K562 (cell line): ENCODE measurements at regions not wholly inside any gene's neighbourhood (a gene's known extent, or its start where the extent isn't known, plus 50 kb on each side); places are given as distances from the start of the nearest gene placed in this dataset.

Source experiments
- ATAC-seq: fragments of 200-7000 bp; cut with Tn5 transposase; 3 replicates; pipeline ENCODE4 v1.9.1; 2020; ENCODE audit warnings: moderate library complexity
- BruUV-seq: library from RNA; stranded (reverse); fragments of 400-500 nt; replicated peaks from 2 replicates; lab custom pipeline; 2021; lab: Mats Ljungman, UMichigan
- CTCF ChIA-PET: fragments of 300-600 bp; formaldehyde crosslinking; extraction: SDS; loops from one replicate; lab custom pipeline; 2021; ENCODE audit warnings: low intra/inter-chr PET ratio; lab: Yijun Ruan, JAX
- POLR2A ChIA-PET: fragments of 300-600, 350-650 bp; sonication (Branson Sonifier 250); formaldehyde crosslinking; extraction: SDS; loops from one replicate; lab custom pipeline; 2021; ENCODE audit warnings: antibody characterized with exemption, inconsistent platforms; lab: Yijun Ruan, JAX
- DNase-seq, 4 experiments: peaks; one replicate each; pipeline versions ENCODE4 v3.0.0 to v3.0.0-alpha.2; 2011 to 2018; ENCODE audit warnings: low spot score in 3 of 4, mixed read lengths in 3 of 4; ENCODE audit errors: extremely low read depth in 1 of 4
- FAIRE-seq: peaks from 2 replicates; lab custom pipeline; 2011; peaks lifted over from hg19 to GRCh38; lab: Jason Lieb, UNC
- H2AFZ ChIP-seq: 2 replicates; pipeline ENCODE4 v1.6.0; 2011; ENCODE audit warnings: low read depth, low read length, control low read depth, inconsistent platforms
- H3K27ac ChIP-seq: fragments of 200-600 bp; 3 replicates; pipeline ENCODE4 v1.8.0; 2011; ENCODE audit warnings: low read depth, mild to moderate bottlenecking, control low read depth, inconsistent platforms, low read length, moderate library complexity, mixed read lengths; ENCODE audit errors: extremely low read depth
- H3K27me3 ChIP-seq, 2 experiments: fragments of 300-600 bp in 1 of 2; 2 replicates in 1 of 2; 3 replicates in 1 of 2; pipeline versions ENCODE4 v1.6.0 to v1.8.0; 2011; ENCODE audit warnings: inconsistent platforms in 2 of 2, low read length in 2 of 2, mild to moderate bottlenecking in 1 of 2, mixed read lengths in 1 of 2, moderate library complexity in 1 of 2; ENCODE audit not compliant: control insufficient read depth in 2 of 2, insufficient read depth in 2 of 2
- H3K36me3 ChIP-seq: fragments of 300-600 bp; 3 replicates; pipeline ENCODE4 v1.8.0; 2011; ENCODE audit warnings: mild to moderate bottlenecking, low read length, inconsistent platforms; ENCODE audit not compliant: control insufficient read depth, insufficient read depth
- H3K4me1 ChIP-seq, 2 experiments: fragments of 200-600 bp in 1 of 2; replicated peaks in 1 of 2; 2 replicates in 1 of 2; 3 replicates in 1 of 2; pipeline versions ENCODE4 v1.5.1 to v1.8.0; 2011; ENCODE audit warnings: inconsistent platforms in 2 of 2, low read length in 2 of 2, mild to moderate bottlenecking in 1 of 2, mixed read lengths in 1 of 2, moderate library complexity in 1 of 2; ENCODE audit not compliant: control insufficient read depth in 2 of 2, insufficient read depth in 2 of 2
- H3K4me2 ChIP-seq: 2 replicates; pipeline ENCODE4 v1.6.1; 2011; ENCODE audit warnings: low read length, control low read depth, inconsistent platforms, mixed read lengths; ENCODE audit not compliant: insufficient read depth
- H3K4me3 ChIP-seq: fragments of 200-600 bp; sonication (generic), shearing (Covaris generic); 2 replicates; pipeline ENCODE4 v1.5.1; 2016; ENCODE audit warnings: control low read depth, inconsistent platforms
- H3K79me2 ChIP-seq: fragments of 200-600 bp; 3 replicates; pipeline ENCODE4 v1.8.0; 2011; ENCODE audit warnings: low read length, inconsistent platforms; ENCODE audit not compliant: control insufficient read depth, insufficient read depth
- H3K9ac ChIP-seq, 2 experiments: 2 replicates each; pipeline versions ENCODE4 v1.6.0 to v1.6.1; 2011; ENCODE audit warnings: low read depth in 2 of 2, low read length in 2 of 2, control low read depth in 1 of 2, inconsistent platforms in 1 of 2, mild to moderate bottlenecking in 1 of 2, mixed read lengths in 1 of 2; ENCODE audit not compliant: insufficient read depth in 1 of 2
- H3K9me1 ChIP-seq: one replicate; pipeline ENCODE4 v1.6.0; 2011; ENCODE audit warnings: inconsistent platforms, mild to moderate bottlenecking, low read length, moderate library complexity; ENCODE audit not compliant: control insufficient read depth, insufficient read depth
- H3K9me3 ChIP-seq: replicated peaks from 2 replicates; pipeline ENCODE4 v1.5.1; 2011; ENCODE audit warnings: low read depth, low read length, inconsistent platforms; ENCODE audit not compliant: control insufficient read depth, insufficient read depth
- H4K20me1 ChIP-seq: replicated peaks from 2 replicates; pipeline ENCODE4 v1.6.1; 2011; ENCODE audit warnings: low read length, inconsistent platforms, mixed read lengths; ENCODE audit not compliant: control insufficient read depth, insufficient read depth
- BCOR ChIP-seq: fragments of 450-650 bp; IDR thresholded peaks from 2 replicates; pipeline ENCODE4 v1.6.1; 2016
- CEBPG ChIP-seq, 3 experiments: fragments of 200-800 bp in 1 of 3; sonication (Bioruptor generic) in 1 of 3; sonication (generic) in 1 of 3; formaldehyde crosslinking in 1 of 3; IDR thresholded peaks in 2 of 3; conservative IDR thresholded peaks in 1 of 3; 2 replicates each; pipeline versions ENCODE4 v1.6.1 to v1.8.0; 2016 to 2022; ENCODE audit warnings: missing compliant biosample characterization in 2 of 3, missing genetic modification characterization in 2 of 3, mild to moderate bottlenecking in 1 of 3, missing genetic modification reagents in 1 of 3
- CREBBP ChIP-seq: IDR thresholded peaks from one replicate; pipeline ENCODE4 v1.6.1; 2012; ENCODE audit warnings: low read depth, mild to moderate bottlenecking, control low read depth, inconsistent platforms, low read length
- GABPB2 ChIP-seq: fragments of 250-450 bp; sonication (Bioruptor Pico); conservative IDR thresholded peaks from 2 replicates; pipeline ENCODE4 v1.5.1; 2021; ENCODE audit warnings: mild to moderate bottlenecking
- KLF6 ChIP-seq: fragments of 250-450 bp; sonication (Bioruptor Pico); IDR thresholded peaks from 2 replicates; pipeline ENCODE4 v1.4.0; 2020; ENCODE audit warnings: mild to moderate bottlenecking, moderate library complexity, borderline replicate concordance
- L3MBTL2 ChIP-seq: fragments of 450-650 bp; IDR thresholded peaks from 2 replicates; pipeline ENCODE4 v1.6.1; 2016; ENCODE audit warnings: mild to moderate bottlenecking, moderate library complexity
- LARP7 ChIP-seq: fragments of 450-650 bp; IDR thresholded peaks from 2 replicates; pipeline ENCODE4 v1.6.1; 2016
- MAZ ChIP-seq, 2 experiments: fragments of 450-650 bp in 1 of 2; sonication (generic) in 1 of 2; formaldehyde crosslinking; IDR thresholded peaks in 1 of 2; conservative IDR thresholded peaks in 1 of 2; 2 replicates each; pipeline versions ENCODE4 v1.4.0 to v1.5.0; 2020; ENCODE audit warnings: mild to moderate bottlenecking in 1 of 2, missing genetic modification reagents in 1 of 2
- MCM3 ChIP-seq: fragments of 450-650 bp; IDR thresholded peaks from 2 replicates; pipeline ENCODE4 v1.6.1; 2016
- MCM5 ChIP-seq: fragments of 450-650 bp; IDR thresholded peaks from 2 replicates; pipeline ENCODE4 v1.6.1; 2016; ENCODE audit warnings: low read depth
- MXI1 ChIP-seq: IDR thresholded peaks from 2 replicates; pipeline ENCODE4 v1.6.1; 2011; ENCODE audit warnings: low read depth, mild to moderate bottlenecking, improper control_type of control experiment, low read length
- NCOA1 ChIP-seq: fragments of 450-650 bp; IDR thresholded peaks from 2 replicates; pipeline ENCODE4 v1.6.1; 2016; ENCODE audit warnings: low read depth
- POU5F1 ChIP-seq: fragments of 150-350 bp; IDR thresholded peaks from 2 replicates; pipeline ENCODE4 v1.6.1; 2014; ENCODE audit warnings: borderline replicate concordance, low read length, low read depth, mild to moderate bottlenecking; ENCODE audit not compliant: partially characterized antibody
- STAT5B ChIP-seq: fragments of 250-450 bp; sonication (Bioruptor Pico); IDR thresholded peaks from 2 replicates; pipeline ENCODE4 v1.8.0; 2021; ENCODE audit warnings: mild to moderate bottlenecking, inconsistent platforms
- TCF7 ChIP-seq: sonication (generic); IDR thresholded peaks from 2 replicates; pipeline ENCODE4 v1.6.1; 2016; ENCODE audit warnings: antibody characterized with exemption, borderline replicate concordance
- ZNF780A ChIP-seq: fragments of 250-450 bp; sonication (Bioruptor Pico); IDR thresholded peaks from 2 replicates; pipeline ENCODE4 v1.5.0; 2021; ENCODE audit warnings: mild to moderate bottlenecking
- WGBS: fragments of 100-300 bp; shearing (Covaris generic); methylation state at CpG from one replicate; pipeline ENCODE4 v1.1.6; 2016; ENCODE audit warnings: low coverage, mixed read lengths; ENCODE audit not compliant: insufficient coverage; ENCODE audit errors: missing lambda C conversion rate; 5-methylcytosine and 5-hydroxymethylcytosine counted together
- in situ Hi-C: fragments of 300-500 bp; cut with MboI; formaldehyde crosslinking; loops from 4 replicates; pipeline ENCODE4 v1.15.0; 2018; ENCODE audit warnings: inconsistent platforms, mixed read lengths
- intact Hi-C: fragments of 100-400 bp; cut with micrococcal nuclease; formaldehyde crosslinking; loops from 2 replicates; pipeline ENCODE4 v1.14.2; 2022
- TF ChIP-seq, protein P1 (sequence below), 2 experiments: fragments of 150-350 bp in 1 of 2; IDR thresholded peaks; 2 replicates each; pipeline ENCODE4 v1.6.1; 2012 to 2016; ENCODE audit warnings: low read depth in 2 of 2, low read length in 2 of 2, mild to moderate bottlenecking in 1 of 2, moderate library complexity in 1 of 2

DNA sequence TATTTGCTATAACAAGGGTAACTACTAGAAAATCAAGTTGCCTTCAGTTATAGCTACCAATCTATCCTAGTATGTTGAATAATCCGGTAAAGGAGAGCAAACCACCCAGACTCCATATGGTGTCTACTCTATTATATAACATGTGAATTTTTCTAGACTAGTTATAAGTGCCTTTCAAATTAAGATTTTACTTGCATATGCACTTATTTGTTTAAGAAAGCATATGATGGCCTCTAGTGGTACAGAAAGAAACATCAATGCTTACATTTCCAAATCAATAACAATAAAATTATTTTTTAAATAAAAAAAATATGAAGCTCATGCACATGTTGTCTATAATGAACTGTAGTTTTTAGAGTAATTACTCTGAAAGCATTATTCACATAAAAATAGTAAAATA, 1516.4 kb upstream of the PABPC4L start:
- ChIA-PET CTCF (no interaction called here), POLR2A (no interaction called here)
- no TSS peak for BruUV-seq
- H3K36me3 ChIP-seq = no peaks in the 10 kb centered on the region
- H3K79me2 ChIP-seq = no peaks in the 10 kb centered on the region
- no peaks in the 10 kb centered on the region for H4K20me1 ChIP-seq
- 0% methylated on average over 1 of the region's 1 CpG for WGBS
- H2AFZ ChIP-seq = no peak overlapping the region
- no peak overlapping the region for H3K27ac ChIP-seq
- H3K4me2 ChIP-seq = no peak overlapping the region
- no peak for DNase-seq
- intact Hi-C loops = no loop called here
- no peak for TF ChIP-seq MAZ (CRISPR knock-in tag; conservative IDR thresholded peaks at IDR 0.05 in 1 of 2, IDR thresholded peaks at IDR 0.05 in 1 of 2)
- no peak for TF ChIP-seq MXI1
- TF ChIP-seq POU5F1 = no peak
- TF ChIP-seq NCOA1 = no peak
- no peak for TF ChIP-seq ZNF780A
- H3K9me3 ChIP-seq = no peaks in the 10 kb centered on the region
- no peak for ATAC-seq
- H3K9me1 ChIP-seq = no peaks in the 10 kb centered on the region
- in situ Hi-C loops = no loop called here
- H3K27me3 ChIP-seq = no peaks in the 10 kb centered on the region
- FAIRE-seq = no peak
- H3K4me1 ChIP-seq = no peaks in the 10 kb centered on the region
- H3K9ac ChIP-seq = no peak overlapping the region
- H3K4me3 ChIP-seq = no peak overlapping the region

DNA sequence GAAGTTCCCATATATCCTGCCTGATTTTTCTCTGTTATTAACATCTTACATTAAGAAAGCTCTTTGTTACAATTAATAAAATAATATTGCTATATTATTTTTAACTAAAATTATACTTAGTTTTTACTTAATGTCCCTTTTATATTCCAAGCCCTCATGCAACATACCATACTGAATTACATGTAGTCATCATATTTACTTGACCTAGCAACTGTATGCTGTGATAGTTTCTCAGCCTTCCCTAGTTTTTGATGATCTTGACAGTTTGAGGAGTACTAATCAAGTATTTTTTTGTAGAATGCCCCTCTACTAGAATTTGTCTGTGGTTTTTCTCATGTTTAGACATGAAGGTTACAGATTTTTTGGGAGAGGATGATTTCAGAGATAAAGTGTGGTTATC, 1503.8 kb upstream of the PABPC4L start:
- no peak for ATAC-seq
- Histone ChIP-seq H3K4me2 (no peak overlapping the region), H3K9me1 (no peaks in the 10 kb centered on the region), H3K4me3 (no peak overlapping the region), H3K79me2 (no peaks in the 10 kb centered on the region), H3K4me1 (no peaks in the 10 kb centered on the region), H3K27ac (no peak overlapping the region), H3K36me3 (no peaks in the 10 kb centered on the region), H3K27me3 (no peaks in the 10 kb centered on the region), H4K20me1 (no peaks in the 10 kb centered on the region), H3K9me3 (no peaks in the 10 kb centered on the region), H2AFZ (no peak overlapping the region), H3K9ac (no peak overlapping the region)
- no peak for FAIRE-seq
- DNase-seq = no peak
- ChIA-PET POLR2A (no interaction called here), CTCF (no interaction called here)
- intact Hi-C loops (no loop called here), in situ Hi-C loops (no loop called here)
- BruUV-seq = no TSS peak
- TF ChIP-seq STAT5B (CRISPR knock-in tag) (no peak), GABPB2 (no peak), TCF7 (no peak), L3MBTL2 (no peak), CREBBP (no peak), LARP7 (no peak), MCM5 (no peak), BCOR (no peak), CEBPG (CRISPR knock-in tag; IDR thresholded peaks at IDR 0.05) (no peak), CEBPG (tag; conservative IDR thresholded peaks at IDR 0.05 in 1 of 2, IDR thresholded peaks at IDR 0.05 in 1 of 2) (no peak), MCM3 (no peak), KLF6 (no peak)
- TF ChIP-seq, protein P1, sequence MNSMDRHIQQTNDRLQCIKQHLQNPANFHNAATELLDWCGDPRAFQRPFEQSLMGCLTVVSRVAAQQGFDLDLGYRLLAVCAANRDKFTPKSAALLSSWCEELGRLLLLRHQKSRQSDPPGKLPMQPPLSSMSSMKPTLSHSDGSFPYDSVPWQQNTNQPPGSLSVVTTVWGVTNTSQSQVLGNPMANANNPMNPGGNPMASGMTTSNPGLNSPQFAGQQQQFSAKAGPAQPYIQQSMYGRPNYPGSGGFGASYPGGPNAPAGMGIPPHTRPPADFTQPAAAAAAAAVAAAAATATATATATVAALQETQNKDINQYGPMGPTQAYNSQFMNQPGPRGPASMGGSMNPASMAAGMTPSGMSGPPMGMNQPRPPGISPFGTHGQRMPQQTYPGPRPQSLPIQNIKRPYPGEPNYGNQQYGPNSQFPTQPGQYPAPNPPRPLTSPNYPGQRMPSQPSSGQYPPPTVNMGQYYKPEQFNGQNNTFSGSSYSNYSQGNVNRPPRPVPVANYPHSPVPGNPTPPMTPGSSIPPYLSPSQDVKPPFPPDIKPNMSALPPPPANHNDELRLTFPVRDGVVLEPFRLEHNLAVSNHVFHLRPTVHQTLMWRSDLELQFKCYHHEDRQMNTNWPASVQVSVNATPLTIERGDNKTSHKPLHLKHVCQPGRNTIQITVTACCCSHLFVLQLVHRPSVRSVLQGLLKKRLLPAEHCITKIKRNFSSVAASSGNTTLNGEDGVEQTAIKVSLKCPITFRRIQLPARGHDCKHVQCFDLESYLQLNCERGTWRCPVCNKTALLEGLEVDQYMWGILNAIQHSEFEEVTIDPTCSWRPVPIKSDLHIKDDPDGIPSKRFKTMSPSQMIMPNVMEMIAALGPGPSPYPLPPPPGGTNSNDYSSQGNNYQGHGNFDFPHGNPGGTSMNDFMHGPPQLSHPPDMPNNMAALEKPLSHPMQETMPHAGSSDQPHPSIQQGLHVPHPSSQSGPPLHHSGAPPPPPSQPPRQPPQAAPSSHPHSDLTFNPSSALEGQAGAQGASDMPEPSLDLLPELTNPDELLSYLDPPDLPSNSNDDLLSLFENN (IDR thresholded peaks at IDR 0.05; ENCODE audit: low read depth in 2 of 2, low read length in 2 of 2) = no peak
